Stimulated activated CD8-positive, alpha-beta memory T cell treated with anti-CD3 and anti-CD28 coated beads, Interleukin-4, amount 100 ng/mL, for 1 hour (primary cell): ENCODE measurements at regions not wholly inside any gene's neighbourhood (a gene's known extent, or its start where the extent isn't known, plus 50 kb on each side); places are given as distances from the start of the nearest gene placed in this dataset.
A peak's percentile ranks its signal among the peaks of the same experiment; 100 is the strongest.
"Not testable (repeated sequence)": the region's sequence is repeated elsewhere in the genome, so short reads cannot be mapped to it uniquely, and the experiment has no call there.

Source experiments
- DNase-seq, 2 donors: peaks; one replicate each; pipeline ENCODE4 v3.0.0-alpha.2; 2020; ENCODE audit warnings: low read depth in 2 of 2, low spot score in 1 of 2

DNA sequence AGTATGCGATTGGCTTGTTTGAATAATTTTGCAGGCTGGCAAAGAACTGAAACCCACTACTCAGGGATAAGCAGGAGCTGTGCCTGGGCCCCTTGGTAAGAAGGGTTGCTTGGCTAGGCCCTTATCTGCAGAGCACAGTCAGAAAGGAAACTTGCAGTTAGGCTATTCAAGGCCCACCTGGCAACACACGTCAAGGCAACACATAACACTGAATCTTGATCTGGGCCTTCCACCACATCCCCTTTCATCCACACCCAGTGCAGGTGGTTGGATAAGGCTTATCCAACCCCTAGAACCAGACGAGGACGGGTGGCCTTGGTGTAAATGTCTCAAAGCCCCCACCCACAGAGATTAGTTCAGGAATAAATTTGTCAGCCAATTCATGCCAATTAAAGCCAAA, 72.8 kb upstream of the NEIL3 start:
- no peak for DNase-seq

- DNase-seq = no peak
Measured at GRCh38 chr4:177237291-177237690, 72.4 kb upstream of the NEIL3 start.

GRCh38 chr4:177239477-177239876, 70.2 kb upstream of the NEIL3 start:
- no peak for DNase-seq

DNA sequence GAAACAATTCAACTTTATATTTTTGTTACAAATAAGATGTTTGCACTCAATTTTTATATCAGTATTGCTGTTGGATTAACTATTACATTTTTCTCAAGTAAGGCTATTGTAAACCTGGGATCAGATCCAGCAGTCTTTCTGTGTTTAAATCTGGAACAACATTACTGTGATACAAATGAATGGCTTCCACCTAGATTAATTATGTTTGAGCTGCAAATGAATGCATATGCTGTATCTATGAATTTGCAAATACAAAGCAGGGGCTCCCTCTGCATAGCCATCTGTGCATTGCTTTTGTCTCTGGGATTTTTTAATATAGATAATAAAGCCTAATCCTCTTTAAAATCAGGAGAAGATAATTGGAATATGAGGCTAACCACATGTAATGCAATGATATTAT, 69.8 kb upstream of the NEIL3 start:
- DNase-seq = no peak

DNA sequence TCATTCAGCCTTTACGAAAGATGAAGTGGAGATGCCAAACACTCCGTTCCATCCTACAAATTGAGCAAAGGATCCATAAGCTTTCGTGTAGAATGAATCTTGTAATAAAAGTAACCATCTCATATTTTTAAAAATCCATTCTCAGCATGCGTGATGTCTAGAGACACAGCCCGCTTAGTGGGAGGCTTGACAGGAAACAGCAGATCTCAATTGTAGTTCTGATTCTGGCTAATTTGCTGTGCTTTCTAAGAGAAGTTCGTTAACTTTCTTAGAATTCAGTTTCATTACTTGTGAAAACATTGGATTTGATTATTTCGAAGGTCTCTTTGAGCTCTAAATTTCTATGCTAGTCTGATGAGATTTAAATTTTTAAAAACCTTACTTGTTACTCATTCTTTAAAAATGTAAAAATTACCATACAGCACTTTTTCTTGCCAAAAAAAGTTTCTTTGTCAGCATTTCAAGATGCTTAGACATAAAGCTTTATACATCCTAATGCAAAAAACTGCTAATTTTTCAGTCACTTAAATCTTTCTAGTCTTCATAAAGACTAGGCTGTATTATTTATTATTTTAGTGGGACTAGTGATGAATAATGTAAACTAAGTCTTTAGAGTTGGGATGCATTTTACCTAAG, 66.9 kb upstream of the NEIL3 start:
- no peak for DNase-seq

GRCh38 chr4:177246641-177247584, 62.8 kb upstream of the NEIL3 start:
- no peak for DNase-seq

DNA sequence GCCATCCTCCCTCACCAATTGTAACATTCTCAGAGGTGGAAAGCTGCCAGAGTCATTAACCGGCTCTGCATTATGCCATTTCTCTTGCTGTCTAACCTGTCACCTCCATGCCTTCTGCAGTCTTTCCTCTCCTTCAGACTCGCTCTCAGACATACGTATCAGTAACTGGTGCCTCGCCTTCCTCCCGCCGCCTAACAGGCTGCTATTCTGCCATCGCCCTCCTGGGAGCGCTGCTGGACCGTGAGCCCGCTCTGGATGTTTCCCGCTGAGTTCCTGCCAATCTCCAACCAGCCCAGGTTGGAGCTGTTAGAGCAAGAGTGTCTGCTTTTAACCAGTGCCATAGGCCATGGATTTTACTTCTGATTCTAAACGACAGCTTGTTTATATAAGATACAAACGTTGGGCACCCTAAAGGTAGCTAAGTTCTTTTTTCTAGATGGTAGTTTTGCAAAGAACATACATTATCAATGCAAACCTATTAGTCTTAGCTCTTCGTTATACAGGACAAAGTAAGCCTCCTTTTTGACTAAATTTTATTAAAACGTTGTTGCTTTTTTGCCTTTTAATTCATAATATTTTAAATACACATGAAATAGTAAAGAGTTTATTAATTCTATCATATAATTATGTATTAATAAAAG, 59.5 kb upstream of the NEIL3 start:
- peak; percentile 23 to 27 for DNase-seq

- no peak for DNase-seq
Measured at GRCh38 chr4:177251237-177251636, 58.4 kb upstream of the NEIL3 start.

GRCh38 chr4:177255359-177255758, 54.3 kb upstream of the NEIL3 start:
- no peak for DNase-seq

DNA sequence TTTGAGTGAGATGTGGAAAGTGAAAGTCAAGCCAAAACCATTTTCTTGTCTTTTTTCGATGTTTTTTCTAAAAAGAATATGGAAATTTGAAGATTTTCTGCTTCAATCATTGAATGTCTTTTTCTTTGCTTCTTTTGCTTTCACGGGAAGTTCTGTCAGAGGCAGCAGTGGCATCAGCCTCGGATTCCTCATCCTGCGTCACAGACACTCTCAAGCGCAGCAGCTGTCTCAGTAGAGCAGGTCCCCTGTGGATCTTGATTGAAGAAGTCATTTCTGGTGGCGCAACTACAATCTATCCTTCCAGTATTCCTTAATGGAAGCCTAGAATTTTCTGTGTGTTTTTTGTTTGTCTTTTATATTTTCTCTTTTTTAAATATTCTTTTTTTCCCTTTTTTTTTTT, 52.7 kb upstream of the NEIL3 start:
- DNase-seq = no peak

DNA sequence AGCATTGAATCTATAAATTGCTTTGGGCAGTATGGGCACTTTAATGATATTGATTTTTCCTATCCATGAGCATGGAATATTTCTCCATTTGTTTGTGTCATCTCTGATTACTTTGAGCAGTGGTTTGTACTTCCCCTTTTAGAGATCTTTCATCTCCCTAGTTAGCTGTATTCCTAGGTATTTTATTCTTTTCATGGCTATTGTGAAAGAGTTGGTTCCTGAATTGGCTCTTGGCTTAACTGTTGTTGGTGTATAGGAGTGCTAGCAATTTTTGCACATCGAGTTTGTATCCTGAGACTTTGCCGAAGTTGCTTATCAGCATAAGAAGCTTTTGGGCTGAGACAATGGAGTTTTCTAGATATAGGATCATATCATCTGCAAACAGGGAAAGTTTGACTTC, 50.2 kb upstream of the NEIL3 start:
- not testable (repeated sequence) for DNase-seq
